ENCODE measurements at regions not wholly inside any gene's neighbourhood (a gene's known extent, or its start where the extent isn't known, plus 50 kb on each side); places are given as distances from the start of the nearest gene placed in this dataset.

DNA sequence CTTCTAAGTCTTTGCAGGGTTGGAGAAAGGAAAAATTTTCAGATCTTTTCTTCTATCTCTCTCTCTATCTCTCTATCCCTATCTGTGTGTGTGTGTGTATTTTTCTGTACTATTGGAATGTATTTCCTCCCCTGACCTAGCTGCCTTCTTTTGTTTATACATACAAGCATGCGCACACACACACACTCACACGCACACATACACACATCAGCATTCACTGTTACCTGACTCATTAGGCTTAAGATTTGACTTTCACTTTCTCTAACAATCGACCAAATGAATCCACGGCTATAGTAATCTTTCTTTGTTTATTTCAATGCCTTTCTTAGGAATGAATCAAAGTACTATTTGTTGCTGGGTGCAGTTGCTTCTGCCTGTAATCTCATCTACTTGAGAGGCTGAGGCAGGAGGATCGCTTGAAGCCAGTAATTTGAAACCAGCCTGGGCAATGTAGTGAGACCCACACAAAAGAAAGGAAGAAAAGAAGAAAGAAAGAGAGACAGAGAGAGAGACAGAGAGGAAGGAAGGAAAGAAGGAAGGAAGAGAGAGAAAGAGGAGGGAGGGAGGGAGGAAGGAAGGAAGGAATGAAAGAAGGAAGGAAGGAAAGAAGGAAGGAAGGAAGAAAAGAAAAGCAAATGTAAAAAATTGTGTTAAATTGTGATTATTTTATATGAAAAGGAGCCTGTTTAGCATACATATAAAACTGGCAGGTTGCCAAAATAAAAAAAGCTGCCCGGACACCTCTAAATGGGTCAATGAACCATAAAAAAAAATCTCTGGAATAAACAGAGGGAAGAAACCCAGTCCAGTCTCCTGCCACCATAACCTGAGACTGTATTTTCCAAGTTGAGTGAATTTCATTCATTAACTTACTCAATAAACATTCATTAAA is 206.8 kb downstream of the ZNF326 start:
- no peak for DNase-seq (ENCODE audit: low spot score)

DNA sequence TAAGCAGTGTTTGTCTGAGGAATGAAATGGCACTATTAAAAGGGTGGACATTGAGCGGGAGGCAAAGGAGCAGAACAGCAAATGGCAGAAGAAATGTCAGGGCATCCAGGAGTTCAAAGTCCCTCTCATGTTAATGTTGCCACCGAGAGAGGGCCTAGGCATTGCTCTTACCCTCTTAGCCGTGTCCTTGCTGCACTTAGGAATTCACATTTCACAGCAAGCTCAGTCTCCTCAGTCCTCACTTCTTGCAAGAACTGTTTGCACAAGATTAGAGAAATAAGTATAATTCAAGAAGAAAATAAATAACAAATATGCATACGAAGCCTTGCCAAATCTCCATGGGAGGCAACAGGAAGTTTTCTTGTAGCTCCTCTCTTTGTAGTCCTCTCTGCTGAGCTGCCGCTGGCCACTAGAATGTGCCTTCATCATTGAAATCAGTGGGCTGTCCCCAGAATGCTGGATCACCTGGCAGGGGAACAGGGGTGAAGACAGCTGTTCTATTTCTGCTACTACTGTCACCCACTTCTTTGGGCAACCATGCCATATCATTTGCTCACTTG is 205.8 kb downstream of the ZNF326 start:
- no peak for DNase-seq (ENCODE audit: low spot score)

DNA sequence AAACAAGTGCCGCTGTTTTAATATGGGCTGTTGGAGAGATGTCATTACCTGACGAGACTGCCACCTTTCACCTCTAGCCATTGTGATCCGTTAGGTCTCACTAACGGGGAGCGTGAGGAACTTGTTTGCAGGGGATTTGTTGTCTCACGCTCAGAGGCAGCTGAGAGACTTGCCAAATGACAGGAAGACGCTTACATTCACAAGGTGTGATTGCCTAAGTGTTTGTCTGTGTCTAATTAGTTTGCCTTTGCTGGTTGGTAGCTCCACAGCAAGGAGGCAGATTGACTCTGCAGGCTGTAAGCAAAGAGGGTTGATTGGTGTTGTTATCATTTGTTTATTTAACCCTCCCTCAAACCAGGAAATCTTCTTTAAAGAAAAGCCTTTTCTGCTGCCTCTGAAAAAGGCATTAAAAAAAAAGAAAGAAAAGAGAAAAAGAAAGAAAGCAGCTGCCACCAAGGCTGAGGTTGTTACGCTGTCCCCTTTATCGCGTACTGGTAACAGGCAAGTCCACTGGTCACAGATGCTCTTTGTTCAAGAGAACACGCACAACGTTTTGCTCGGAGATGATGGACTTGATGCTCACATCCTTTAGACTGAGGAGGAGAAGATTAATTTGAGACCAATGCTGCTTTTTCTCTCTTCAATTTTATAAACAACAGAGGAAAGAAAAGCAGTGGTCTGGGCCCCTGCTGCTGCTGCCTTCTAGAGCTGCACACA is 203.9 kb downstream of the ZNF326 start:
- DNase-seq (ENCODE audit: low spot score) = no peak

GRCh38 chr1:90193116-90193515 is 198.2 kb downstream of the ZNF326 start:
- DNase-seq (ENCODE audit: low spot score) = no peak

- DNase-seq (ENCODE audit: low spot score) = no peak
Measured at GRCh38 chr1:90192408-90192807, 197.5 kb downstream of the ZNF326 start.

GRCh38 chr1:90190523-90190922 is 195.6 kb downstream of the ZNF326 start:
- DNase-seq (ENCODE audit: low spot score) = no peak

GRCh38 chr1:90189889-90190288 is 195.0 kb downstream of the ZNF326 start:
- DNase-seq (ENCODE audit: low spot score) = no peak

DNA sequence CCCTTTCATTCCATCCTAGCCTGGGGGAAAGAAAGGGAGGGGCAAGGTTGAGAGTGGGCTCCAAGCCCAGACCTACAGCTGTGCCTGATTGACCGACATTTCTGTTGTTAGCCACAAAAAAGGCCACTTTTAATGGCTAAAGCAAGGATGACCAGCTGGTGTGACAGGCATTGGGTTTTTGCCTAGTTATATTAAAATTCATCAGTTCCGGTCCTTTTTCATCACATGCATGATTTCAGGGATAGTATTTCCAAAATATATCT is 192.3 kb downstream of the ZNF326 start:
- DNase-seq (ENCODE audit: low spot score) = no peak

DNA sequence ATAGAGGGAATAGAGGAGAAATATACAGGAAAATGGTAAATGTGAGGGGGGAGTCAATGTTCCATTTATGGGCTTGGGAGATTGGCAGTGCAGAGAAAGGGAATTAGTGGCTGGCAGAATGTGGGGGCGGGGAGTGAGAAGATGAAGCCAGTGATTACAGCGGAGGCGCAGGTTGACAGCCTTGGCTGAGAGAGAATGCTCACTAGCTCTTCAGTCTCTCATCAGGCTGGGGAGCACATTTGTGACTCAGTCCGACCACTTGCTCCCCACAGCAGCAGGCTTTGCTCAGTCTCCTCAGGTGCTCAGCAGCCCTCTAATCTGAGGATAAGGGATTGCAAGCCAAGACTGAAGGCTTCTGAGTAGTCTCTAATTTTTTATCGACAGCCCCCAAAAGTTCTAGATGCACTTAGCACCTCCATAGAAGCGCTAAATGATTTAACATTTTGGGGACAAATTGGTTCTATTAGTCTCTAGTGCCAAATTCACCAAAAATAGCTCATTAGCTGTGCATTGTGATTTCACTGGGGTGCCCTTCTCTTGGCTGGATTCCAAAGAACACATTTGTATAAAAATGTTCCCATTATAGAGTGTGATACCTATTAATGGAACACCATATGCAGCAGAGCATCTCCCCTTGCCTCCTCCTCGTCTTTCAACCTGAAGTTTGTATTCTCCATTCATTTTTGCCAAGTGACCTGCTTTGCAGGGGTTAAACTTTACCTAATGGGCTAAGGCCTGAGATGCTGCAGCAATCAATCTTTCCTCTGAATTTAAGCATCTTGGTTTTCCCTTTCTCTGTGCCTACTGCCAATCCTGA is 191.8 kb downstream of the ZNF326 start:
- DNase-seq (ENCODE audit: low spot score) = no peak

DNA sequence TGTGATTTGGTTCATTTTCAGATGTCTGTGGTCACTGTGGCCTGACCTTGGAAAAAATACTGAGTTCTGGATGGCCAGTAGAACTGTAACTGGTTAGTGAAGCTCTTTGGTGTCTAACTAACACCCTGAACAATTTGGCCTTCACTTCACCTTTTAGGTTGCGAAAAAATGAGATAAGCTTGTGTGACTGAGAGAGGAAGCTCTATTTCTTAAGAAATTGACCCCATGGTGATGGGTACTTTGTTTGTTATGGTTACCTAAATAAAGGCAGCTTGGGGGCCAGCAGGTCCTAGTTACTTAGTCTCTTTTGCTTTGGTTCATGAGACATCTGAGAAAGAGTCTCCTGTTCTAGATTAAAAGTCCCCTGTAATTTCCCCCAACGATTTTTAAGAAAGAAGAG is 181.6 kb downstream of the ZNF326 start:
- no peak for DNase-seq (ENCODE audit: low spot score)

DNA sequence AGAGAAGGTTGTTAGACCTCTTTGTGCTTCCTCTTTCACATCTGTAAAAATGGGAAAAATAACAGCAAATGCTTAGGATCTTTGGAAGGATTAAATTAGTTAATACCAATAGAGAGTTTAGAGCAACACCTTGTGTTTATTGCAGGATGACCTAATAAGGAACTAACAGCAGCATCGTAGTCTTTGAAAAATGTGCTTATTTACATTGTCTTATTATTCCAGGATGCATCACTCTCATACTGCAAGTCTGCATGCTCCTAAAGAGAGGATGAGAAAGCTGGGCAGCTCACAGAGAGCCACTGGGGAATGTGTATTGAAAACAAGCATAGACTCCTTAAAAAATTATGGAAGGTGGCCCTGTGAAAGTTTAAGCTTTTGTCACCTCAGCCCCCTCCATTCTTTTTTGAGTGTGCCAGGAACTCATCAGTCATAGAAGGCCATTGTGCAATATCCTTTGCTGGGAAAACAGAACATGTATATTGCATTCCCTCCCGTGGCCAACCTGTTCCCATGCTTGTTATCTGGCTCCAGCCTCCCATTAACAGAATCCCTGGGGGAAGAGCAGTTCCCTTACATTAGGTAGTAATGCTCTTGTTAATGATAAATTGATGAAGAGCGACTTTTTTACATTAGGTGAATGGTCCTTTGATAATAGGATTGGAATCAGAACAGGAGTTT is 180.7 kb downstream of the ZNF326 start:
- DNase-seq (ENCODE audit: low spot score) = no peak

DNA sequence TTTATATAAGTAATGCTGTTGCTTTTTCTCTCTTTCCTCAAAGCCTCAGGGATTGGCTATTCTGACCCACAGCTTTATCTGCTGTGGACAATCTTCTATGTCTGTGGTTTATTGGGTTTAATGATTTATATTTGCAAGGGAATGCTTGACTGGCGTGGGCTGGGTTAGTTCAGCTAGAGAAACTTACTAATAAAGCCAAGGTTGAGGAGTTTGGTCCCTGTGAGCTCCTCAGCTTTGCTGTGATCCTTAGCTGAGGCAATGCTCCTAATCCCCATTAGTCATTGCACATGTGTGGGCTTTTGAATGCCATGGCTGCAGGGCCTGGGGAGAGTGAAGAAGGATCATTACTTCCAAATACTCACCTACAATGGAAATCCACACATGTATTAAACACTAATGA is 179.3 kb downstream of the ZNF326 start:
- no peak for DNase-seq (ENCODE audit: low spot score)

DNA sequence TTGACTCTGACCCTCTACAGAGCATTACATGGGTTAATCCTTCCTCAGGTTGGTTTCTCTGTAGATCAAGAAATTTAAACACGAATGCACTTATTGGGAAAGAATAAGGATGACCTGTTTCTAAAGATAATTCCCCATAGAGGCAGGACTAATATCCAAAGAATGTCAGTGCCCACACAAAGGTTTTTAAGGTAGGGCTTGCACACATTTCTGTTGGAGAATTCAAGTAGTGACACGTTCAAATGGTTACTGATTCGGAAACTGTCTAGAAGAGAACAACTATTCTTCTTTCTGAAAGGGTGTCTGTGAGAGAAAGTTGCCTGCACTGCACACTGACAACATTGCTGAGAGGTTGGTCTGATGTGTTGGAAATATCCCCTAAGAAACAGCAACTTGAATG is 167.3 kb downstream of the ZNF326 start:
- DNase-seq (ENCODE audit: low spot score) = no peak

DNA sequence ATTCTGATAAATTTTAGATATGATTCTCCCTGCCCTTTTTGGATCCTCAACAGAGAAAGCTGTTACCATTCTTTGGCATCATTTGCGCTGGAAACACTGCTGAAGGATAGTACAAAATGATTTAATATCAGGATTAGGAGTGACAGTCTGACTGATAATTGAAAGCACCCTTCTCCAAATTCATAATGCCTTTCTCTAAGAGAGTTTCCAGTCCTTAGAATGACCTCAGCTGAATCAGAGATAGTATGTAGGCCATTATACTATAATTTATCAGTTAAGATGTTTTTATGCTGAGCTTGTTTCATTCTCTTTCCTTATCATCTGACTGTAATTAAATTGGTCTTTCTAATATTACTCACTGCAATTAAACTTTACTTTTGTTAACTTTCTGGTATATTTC is 166.7 kb downstream of the ZNF326 start:
- DNase-seq (ENCODE audit: low spot score) = no peak

- no peak for DNase-seq (ENCODE audit: low spot score)
Measured at GRCh38 chr1:90155721-90156487, 161.0 kb downstream of the ZNF326 start.

DNA sequence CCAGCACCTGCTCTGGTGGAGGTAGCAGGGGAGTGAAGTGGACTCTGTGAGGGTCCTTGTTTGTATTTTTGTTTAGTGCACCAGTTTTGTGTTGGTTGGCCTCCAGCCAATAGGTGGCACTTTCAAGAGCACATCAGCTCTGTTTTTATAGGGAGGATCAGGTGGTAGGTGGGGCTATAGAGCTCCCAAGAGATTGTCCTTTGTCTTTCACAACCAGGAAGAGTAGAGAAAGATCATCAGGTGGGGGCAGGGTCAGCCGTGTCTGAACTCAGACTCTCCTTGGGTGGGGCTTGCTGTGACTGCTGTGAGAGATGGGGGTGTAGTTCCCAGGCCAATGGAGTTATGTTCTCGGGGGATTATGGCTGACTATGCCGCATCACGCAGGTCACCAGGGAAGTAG is 159.8 kb downstream of the ZNF326 start:
- no peak for DNase-seq (ENCODE audit: low spot score)

GRCh38 chr1:90149101-90149500 is 154.2 kb downstream of the ZNF326 start:
- peak; percentile 34 for DNase-seq (ENCODE audit: low spot score)

- no peak for DNase-seq (ENCODE audit: low spot score)
Measured at GRCh38 chr1:90147093-90147492, 152.2 kb downstream of the ZNF326 start.

- no peak for DNase-seq (ENCODE audit: low spot score)
Measured at GRCh38 chr1:90144820-90145219, 149.9 kb downstream of the ZNF326 start.

DNA sequence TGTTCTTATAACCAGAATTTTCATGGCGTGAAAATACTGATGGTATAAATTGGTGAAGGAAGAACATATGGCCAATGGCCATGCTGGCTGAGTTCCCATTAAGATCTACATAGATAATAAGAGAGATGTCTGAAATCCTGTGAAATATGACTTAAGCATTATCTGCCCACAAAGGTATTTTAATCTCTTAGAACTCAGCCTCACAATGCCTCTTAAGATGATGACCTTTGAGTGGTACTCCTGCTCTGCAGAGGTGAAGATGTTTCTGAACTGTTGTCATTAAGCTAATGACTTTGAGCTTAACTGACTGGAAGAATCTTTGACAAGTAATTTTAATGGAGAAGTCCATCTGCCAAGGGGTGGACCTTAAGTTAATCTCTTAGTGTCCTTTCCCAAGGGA is 148.7 kb downstream of the ZNF326 start:
- no peak for DNase-seq (ENCODE audit: low spot score)

DNA sequence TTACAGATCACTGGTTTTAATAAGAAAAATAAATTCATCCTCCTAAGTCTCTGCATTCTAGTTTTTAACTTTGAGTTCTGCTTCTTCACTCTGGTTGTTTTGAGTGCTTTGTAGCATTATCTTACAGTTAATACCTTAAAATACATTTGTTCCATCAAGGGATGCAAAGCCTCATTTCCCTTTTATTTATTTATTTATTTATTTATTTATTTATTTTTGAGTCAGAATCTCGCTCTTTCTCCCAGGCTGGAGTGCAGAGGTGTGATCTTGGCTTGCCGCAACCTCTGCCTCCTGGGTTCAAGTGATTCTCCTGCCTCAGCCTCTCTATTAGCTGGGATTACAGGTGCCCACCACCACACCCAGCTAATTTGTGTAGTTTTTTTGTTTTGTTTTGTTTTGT is 147.8 kb downstream of the ZNF326 start:
- DNase-seq (ENCODE audit: low spot score) = no peak
